GM19397 (cell line): ENCODE measurements at regions not wholly inside any gene's neighbourhood (a gene's known extent, or its start where the extent isn't known, plus 50 kb on each side); places are given as distances from the start of the nearest gene placed in this dataset.
"Not testable (repeated sequence)": the region's sequence is repeated elsewhere in the genome, so short reads cannot be mapped to it uniquely, and the experiment has no call there.

Source experiments
- ATAC-seq: cut with Tn5 transposase; IDR thresholded peaks from one replicate; pipeline ENCODE4 v1.9.1; 2021; ENCODE audit warnings: mild to moderate bottlenecking, moderate library complexity; ENCODE audit not compliant: unreplicated experiment

- ATAC-seq = no peak
Measured at GRCh38 chr1:232579958-232580941, 49.7 kb downstream of the SIPA1L2 start.

DNA sequence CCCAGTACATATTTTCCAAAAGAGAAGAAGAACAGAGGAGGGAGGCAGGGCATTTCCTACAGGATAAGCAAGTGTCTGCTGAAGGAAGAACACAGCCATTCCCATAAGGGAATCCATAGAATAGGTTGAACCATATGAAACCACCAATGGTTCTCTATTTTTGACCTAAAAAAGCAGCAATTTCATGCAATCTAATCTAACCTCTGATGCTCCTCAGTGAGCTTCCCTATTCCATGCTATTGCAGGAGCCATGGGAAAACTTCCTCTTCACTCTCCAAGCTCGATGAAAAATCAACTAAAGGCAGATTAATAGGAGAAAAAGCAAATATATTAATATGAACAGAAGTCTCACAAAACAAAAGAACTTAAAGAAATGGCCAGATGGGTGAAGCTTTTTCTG is 50.5 kb downstream of the SIPA1L2 start:
- ATAC-seq = no peak

DNA sequence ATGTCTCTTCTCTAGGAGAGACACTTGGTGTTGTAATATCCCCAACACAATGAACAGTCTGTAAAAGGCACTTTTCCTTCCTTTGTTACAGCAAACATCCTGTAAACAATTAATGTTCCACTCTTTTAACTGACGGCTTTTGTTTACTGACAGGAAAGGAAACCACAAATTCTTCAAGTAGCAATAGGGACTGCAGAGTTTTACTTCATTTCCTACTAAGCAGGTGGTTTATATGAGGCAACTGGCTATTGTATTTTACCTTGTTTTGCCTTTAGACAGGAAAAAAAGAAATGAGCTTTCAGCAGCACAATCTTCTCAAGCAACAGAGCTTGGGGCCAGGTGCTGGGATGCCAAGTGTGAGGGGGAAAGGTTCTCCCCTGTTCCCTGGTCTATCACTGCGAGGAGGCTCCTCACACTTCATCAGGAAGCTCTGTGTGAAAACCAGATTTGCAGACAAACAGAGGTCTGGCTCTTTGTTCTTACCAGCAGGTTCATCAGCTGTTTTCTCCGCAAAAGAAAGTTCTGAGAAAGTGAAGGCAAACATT is 51.2 kb downstream of the SIPA1L2 start:
- peak; percentile 69 for ATAC-seq

GRCh38 chr1:232577772-232578171 is 52.2 kb downstream of the SIPA1L2 start:
- ATAC-seq = no peak

DNA sequence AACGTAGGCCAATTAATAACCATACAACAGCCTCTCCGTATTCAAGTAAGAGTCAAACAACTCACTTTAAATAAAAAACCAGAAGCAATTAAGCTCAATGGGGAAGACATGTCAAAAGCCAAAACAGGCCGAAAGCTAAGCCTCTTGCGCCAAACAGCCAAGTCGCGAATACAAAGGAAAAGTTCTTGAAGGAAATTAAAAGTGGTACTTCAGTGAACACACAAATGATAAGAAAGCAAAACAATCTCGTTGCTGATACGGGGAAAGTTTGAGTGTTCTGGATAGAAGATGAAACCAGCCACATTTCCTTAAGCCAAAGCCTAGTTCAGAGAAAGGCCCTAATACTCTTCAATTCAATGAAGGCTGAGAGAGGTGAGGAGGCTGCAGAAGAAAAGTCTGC is 53.4 kb downstream of the SIPA1L2 start:
- no peak for ATAC-seq

GRCh38 chr1:232575763-232576040 is 54.2 kb downstream of the SIPA1L2 start:
- ATAC-seq = no peak

DNA sequence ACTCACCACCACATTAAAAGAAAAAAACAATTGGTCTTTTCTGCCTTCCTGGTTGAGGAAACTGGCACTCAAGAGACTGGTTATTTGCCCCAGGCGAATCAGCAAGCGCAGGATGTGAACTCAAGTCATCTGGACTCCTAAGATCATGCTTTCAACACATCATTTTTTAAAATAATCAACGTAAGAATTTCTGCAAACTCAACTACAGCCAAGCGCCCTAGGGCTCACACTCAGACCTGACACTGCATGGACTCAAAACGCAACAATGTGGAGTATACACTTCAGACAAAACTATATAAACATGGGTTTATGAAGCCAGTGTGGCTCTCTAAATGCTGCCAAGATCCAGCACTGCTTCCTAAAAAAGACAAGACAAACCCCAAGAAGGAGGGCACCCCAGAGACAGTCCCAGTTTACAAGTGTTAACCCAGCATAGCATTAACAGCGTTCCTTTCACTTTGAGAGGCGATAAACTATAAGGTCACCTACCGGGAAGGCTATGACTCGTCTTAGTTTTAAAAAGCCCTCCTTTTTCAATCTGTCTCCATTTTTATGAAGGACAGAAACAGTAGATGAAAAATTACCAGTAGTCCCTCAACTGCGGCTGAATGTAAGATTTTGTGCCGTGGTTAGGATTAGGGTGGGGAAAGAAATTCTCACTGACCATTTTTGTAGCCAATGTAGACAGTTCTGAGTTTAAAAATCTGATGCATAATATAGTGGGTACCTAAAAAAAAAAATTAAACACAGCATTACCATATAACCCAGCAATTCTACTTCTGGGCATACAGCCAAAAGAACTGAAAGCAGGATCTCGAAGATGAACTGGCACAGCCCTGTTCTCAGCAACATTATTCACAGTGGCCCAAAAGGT is 54.8 kb downstream of the SIPA1L2 start:
- no peak for ATAC-seq

GRCh38 chr1:232574077-232574476 is 55.9 kb downstream of the SIPA1L2 start:
- no peak for ATAC-seq

- ATAC-seq = no peak
Measured at GRCh38 chr1:232571523-232571922, 58.4 kb downstream of the SIPA1L2 start.

DNA sequence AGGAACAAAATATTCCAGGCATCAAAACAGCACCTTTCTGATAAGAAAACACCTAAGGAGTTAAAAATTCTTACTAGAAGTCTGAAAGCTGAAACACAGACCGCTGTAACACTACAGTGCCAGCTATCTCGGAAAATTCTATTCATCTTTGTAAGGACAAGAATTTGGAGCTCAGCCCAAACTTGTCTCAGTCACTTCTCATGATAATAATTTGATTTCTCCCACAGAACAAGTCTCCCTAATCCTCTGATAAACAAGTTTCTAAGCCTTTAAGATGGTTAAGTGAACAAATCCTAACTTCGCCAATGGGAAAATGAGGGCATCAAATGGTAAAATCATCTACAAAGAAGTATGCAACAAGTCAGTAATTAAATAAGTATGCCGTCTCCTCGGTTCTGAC is 59.9 kb downstream of the SIPA1L2 start:
- no peak for ATAC-seq

- ATAC-seq = not testable (repeated sequence)
Measured at GRCh38 chr1:232569554-232569921, 60.4 kb downstream of the SIPA1L2 start.

DNA sequence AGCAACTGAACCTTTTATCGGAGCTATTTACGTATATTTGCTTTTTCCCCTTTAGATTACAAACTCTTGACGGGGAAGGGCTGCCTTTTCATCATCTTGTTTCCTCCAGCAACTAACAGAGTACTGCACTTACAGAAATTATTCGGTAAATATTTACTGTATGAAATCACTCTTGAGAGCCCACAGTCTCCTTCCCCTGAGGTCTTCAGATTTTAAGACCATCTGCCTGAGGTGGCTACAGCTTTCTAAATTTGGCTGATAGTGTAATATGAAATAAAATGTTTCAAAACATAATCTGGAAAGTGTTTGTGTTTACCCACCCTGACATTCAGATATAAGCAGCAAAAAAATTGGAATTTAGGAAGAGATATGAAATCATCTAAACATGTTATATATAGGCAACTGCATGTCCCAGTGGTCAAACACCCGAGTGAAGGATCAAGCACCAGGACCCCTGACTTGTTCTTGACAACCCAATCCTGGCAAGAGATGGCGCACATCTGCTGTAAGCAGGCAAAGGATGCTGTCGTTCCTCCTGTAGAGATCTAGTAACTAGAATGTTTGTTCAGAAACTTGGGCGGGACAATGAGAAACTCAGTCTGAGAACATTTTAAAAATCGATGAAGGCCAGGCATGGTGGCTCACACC is 60.9 kb downstream of the SIPA1L2 start:
- no peak for ATAC-seq

- no peak for ATAC-seq
Measured at GRCh38 chr1:232568331-232568852, 61.5 kb downstream of the SIPA1L2 start.

- no peak for ATAC-seq
Measured at GRCh38 chr1:232566093-232566492, 63.8 kb downstream of the SIPA1L2 start.

- no peak for ATAC-seq
Measured at GRCh38 chr1:232562855-232563510, 67.0 kb downstream of the SIPA1L2 start.

- ATAC-seq = no peak
Measured at GRCh38 chr1:232561381-232561780, 68.6 kb downstream of the SIPA1L2 start.

DNA sequence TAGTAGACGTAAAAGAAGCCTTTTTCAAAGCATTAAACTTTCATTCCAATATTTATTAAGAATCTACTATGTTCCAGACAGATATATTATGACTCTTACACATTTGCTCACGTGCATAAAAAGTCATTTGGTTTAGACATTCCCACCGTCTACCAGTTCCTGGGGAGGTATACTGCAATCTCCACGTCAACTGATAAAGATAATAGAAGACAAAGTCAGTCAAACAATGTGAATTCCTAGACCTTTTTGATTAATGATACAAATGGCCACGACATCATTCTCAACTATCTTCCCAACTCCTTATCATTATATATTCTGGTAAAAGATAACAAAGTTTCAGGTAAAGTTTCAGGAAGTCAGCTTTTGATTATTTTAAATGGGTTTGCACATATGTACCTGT is 69.0 kb downstream of the SIPA1L2 start:
- no peak for ATAC-seq

DNA sequence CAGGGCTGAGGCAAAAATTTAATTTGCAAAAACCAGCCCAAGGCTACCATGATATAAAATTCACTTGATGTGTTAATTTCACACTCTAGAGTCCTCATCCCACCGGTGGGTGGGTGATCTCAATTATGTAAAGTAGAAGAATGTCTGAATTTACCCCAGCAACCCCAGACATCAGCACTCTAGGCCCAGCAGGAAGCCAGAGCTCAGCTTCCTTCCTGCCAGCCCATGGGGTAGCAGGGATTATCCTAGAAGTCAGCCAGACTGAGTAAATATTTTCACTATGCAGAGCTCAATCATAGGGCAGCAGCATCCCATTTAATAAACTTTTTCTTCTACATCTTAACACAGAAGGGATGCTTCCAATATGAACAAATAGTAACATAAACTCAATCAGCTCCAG is 71.0 kb downstream of the SIPA1L2 start:
- no peak for ATAC-seq

DNA sequence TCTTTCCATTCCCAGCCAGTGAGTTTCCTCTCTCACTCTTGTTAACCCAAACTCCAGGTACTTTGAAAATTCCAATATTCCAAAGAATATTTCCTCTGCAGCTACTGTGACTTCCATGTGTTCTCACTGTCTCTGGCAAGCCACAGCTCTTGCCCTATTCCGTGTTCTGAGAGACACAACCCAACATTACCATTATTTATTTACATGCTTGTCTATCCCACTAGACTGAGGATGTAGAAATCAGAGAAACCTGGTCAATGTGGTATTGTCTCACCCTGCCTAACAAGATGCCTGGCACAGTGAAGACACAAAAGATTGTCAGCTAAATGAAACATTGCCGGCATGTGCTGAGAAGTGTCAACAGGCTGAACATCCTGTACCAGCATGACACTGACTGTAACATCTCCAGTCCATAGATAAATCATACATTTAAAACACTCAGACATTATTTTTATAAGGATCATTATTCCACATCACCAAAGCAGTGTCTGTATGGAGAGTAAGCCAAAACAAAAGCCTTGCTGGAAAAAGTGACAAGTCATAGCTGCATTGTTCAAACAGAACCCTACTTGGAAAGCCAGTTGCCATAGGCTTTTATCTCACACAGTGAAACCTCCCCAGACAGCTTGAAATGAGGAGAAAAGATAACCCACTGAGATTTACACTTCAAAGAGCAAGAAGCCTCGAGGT is 72.3 kb downstream of the SIPA1L2 start:
- ATAC-seq = no peak

DNA sequence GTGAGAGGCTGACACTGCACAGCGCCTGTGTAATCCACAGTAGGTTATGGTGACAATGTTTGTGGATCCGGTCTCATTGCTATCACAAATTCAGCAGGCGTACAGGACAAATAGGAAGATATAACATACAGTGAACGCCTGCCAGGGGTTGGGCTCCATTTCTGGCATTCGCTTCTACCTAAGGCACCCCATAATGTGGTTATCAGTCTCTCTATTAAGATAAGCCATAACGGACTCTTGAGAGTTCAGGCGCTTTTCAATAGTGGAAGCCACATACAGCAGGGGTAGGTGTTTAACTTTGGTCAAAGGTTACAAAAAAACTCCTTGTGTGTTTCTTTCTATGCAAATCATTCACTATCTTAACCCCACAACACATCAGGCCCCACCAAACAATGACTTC is 72.8 kb downstream of the SIPA1L2 start:
- ATAC-seq = no peak
